EH (cell line): ENCODE measurements at regions not wholly inside any gene's neighbourhood (a gene's known extent, or its start where the extent isn't known, plus 50 kb on each side); places are given as distances from the start of the nearest gene placed in this dataset.
A peak's percentile ranks its signal among the peaks of the same experiment; 100 is the strongest.

Source experiments
- DNase-seq: peaks from one replicate; pipeline ENCODE4 v3.0.0-alpha.2; 2015; ENCODE audit warnings: low read depth

DNA sequence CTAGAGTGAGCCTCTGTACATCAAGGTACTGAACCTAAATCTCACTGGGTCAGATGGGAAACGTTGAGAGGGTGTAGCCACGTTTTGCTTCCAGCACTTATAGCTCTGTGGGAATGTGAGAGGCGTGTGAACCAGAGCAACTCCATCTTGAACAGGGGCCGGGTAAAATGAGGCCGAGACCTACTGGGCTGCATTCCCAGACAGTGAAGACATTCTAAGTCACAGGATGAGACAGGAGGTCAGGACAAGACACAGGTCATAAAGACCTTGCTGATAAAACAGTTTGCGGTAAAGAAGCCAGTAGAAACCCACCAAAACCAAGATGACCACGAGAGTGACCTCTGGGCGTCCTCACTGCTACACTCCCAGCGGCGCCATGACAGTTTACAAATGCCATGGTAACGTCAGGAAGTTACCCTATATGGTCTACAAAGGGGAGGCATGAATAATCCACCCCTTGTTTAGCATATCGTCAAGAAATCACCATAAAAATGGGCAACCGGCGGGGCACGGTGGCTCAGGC is 63.4 kb upstream of the NCOR2 start:
- peak; percentile 25 for DNase-seq

DNA sequence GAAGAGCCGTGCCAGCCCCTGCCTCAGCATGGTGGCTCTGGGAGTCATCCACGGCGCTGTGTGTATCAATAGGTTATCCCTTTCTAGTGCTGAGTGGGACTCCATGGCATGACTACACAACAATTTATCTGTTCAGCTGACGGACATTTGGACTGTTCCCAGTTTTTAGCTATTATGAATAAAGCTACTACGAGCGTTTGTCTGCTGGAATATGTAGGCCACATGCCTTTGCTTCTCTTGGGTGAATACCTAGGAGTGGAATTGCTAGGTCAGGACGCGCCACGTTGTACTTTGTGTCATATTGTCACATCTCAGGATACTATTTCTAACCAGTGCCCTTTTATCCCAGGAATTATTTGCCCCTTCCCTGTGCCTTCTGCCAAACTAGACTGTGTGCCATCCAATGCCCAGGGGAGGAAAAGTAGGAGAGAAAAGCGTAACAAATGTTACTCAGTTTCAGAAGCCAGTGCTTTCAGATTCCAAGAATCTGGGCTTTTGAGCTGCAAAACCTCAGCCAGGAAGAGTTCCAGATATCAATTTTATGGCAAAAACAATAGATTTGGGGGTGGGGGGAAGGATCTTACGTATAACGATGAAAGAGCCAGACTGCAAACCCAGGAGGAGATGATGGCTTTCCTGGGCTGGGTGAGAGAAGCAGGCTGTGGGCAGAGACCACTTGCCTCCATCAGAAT is 62.5 kb upstream of the NCOR2 start:
- no peak for DNase-seq

DNA sequence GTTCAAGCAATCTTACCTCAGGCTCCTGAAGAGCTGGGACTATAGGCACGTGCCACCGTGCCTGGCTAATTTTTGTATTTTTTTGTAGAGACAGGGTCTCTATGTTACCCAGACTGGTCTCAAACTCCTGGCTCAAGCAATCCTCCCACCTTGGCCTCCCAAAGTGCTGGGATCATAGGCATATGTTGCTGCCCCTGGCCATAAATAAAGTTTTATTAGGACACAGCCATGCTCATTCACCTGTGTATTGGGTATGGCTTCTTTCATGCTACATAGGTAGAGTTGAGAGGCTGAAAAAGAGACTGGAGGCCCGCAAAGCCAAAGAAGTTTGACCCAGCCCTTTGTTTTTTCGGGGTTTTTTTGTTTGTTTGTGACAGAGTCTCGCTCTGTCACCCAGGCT is 61.7 kb upstream of the NCOR2 start:
- DNase-seq = no peak

DNA sequence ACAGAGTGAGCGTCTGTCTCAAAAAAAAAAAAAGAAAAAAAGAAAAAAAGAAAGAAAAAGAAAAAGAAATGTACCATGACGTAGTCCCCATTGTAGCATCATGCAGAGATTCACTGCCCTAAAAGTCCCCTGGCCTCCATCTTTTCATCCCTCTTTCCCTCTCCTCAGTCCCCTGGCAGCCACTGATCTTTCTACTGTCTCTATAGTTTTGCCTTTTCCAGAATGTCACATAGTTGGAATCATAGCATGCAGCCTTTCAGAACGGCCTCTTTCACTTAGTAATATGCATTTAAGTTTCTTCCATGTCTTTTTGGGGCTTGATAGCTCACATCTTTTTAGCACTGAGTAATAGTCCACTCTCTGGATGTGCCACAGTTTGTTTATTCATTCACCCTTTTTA is 60.5 kb upstream of the NCOR2 start:
- no peak for DNase-seq

DNA sequence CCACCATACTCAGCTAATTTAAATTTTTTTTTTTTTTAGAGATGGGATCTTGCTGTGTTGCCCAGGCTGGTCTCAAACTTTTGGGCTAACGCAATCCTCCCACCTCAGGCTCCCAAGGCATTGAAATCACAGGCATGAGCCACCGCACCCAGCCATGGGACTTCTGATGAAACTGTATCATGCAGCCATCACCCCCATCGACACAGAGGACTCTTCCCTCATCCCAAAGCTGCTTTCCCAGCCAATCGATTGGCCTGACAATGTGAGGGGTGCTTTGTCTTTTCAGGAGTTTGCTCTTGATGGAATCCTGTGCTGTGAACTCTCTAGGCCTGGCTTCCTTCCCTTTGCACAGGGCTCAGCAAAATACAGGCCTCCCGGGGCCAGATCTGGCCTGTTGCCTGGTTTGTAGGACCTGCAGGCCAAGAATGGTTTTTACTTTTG is 59.6 kb upstream of the NCOR2 start:
- DNase-seq = peak; percentile 35

DNA sequence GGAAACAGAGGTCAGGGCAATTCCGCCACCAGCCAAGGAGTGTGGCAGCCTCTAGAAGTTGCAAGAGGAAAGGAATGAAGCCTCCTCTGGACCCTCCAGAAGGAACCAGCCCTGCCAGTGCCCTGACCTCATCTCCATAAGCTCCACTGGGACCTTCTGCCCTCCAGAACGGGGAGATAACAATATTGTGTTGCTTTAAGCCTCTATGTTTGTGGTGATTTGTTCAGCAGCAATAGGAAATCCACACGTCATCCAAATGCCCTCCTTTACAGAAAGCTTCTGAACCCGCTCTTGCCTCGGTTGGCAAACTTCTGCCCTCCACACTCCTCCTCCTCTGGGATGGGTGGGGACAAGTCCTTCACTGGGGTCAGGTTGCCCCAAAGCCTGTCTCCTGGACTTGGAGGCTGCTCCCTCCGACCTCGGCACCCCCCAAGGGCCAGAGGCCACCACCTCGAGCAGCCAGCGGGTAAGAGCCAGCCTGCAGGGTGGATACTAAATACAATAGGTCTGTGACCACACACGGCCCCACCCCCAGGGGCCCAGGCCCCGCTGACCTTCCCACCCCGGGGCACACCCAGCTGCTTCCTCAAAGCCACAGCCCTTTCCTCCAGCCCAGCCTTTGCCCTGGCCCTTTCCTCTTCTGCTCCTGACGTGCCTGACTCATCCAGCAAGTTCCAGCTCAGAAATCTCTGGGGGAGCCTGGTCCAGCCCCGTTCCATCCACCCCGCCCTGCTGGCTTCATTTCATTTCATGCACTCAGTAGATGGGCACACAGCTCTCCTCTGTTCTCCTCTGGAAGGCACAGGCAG is 58.7 kb upstream of the NCOR2 start:
- peak; percentile 76 for DNase-seq

DNA sequence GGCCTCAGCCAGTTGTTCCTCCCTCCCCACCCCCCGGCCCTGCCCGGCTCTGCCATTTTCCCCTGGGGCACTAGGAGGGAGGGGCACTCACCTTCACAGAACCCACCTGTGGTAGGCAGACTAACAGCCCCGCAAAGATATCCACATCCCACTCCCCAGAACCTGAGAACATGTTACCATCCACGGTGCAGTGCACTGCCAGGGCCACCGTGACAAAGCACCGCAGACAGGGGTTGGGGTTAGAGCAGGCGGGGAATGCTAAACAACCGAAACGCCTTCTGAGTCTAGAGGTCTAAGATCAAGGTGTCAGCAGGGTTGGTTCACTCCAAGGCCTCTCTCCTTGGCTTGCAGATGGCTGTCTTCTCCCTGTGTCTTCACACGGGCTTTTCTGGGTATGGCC is 57.4 kb upstream of the NCOR2 start:
- DNase-seq = no peak

DNA sequence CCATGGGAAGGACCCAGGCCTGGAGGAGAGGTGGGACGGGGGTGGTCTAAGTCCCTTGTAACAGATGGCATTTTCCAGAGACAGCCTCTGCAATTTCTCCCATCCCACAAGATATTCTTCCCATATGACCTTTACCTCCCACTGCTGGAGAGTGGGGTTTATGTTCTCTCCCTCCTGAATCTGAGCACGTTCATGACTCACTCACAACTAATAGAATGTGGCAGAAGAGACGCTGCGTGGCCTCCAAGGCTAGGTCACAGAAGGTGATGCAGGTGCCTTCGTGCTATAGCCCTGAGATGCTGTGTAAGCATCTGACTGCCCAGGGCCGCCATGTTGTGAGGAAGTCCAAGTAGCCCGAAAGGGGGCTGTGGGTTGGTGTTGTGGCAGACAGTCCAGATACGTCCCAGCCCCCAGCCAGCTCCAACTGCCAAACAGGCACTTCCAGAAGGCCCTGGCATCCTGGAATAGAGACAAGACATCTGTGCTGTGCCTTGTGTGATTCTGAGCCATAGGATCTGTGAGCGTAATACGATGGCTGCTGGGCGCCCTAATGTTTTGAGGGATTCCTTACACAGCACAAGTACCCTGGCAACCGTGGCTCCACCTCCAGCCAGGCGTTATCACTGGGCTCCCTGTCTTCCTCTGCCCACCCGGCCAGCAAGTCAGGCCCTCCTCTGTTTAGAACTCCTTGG is 56.1 kb upstream of the NCOR2 start:
- DNase-seq = no peak

DNA sequence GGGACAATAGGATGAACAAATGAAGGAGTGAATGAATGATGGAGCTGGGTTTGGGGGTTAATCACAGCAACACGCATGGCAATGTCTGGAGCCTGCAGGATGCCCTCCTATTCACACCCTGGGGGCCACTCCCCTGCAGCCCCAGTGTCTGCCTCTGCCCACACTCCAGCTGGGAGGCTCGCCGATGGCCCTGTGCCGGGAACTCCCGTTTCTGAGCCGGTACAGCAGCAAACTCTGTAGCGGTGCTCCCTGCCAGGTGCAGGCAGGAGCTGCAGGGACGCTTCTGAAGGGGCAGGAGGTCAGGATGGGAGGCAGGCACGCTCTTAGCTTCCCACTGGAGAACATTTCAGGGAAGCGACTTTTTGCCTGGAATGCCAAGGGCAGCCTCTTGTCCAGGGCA is 55.4 kb upstream of the NCOR2 start:
- no peak for DNase-seq

DNA sequence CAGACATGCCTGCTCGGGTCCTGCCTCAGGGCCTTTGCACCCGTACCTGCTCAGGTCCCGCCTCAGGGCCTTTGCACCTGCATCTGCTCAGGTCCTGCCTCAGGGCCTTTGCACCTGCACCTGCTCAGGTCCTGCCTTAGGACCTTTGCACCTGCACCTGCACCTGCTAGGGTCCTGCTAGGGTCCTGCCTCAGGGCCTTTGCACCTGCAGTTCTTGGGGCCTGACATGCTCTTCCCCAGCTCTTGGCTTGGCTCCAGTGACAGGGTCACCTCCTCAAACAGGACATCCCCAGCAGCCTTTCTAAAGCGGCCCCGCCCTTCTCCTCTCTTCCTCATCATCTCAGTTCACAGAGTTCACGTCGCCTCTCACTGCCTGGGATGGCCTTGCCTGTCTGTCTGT is 54.9 kb upstream of the NCOR2 start:
- no peak for DNase-seq

DNA sequence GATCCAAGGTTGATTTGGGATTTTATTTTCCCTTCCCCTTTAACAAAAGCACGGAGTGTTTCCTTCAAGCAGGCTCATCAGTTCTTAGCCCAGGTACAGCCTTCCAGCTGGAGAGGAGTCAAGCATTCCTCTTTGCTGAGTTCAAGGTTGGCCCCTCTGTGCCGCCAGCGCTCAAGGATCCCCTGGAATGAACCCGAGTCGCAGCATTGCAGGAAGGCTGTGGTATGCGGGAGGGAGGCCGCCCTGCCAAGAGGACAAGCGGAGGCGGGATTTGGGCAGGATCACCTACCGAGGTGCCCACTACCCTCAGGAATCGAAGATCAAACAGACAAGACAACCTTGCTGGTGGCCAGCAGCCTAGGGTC is 53.9 kb upstream of the NCOR2 start:
- DNase-seq = peak; percentile 69

DNA sequence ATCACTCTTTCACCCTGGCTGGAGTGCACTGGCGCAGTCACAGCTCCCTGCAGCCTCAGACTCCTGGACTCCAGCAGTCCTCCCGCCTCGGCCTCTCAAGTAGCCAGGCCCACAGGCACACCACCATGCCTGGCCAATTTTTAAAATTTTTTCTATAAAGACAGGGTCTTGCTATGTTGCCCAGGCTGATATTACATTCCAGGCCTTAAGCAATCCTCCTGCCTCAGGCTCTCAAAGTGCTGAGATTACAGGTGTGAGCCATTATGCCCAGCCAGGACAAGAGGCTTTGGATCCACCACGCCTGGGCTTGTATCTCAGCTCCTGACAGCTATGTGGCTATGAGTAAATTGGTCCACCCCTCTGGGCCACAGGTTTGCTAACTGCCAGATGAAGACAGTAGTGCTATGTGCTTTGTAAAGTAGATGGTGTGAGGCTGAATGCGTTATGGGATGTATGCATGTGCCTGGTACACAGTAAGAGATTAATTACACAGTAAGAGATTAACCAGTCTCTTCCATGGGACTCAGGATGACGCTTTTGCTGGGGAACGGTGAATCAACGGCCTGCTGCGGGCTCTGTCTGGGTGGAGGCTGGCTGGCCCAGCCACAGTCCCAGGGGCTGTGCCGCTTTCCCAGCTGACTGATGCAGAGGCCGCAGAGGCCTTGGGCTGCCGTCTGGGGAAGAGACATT is 53.3 kb upstream of the NCOR2 start:
- DNase-seq = peak; percentile 65

DNA sequence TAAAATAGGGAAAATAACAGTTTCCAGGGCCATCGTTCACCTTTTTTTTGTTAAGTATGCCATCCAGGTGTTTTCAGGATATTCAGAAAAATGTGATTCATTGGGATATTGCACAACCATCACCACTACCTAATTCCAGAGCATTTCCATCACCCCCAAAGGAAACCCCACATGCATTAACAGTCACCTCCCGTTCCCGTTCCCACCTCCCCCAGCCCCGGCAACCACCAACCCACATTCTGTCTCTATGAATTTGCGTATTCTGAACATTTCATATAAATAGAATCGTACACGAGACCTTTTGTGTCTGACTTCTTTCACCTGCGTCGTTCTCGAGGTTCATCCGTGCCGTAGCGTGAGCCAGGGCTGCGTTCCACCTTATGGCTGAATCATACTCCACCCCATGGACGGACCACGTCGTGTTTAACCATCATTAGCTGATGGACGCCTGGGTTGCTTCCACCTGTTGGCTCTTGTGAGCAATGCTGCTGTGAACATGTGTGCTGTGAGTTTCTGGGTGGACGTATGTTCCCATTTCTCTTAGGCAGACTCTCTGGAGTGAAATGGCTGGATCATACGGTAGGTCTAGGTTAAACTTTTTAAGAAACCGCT is 51.0 kb upstream of the NCOR2 start:
- DNase-seq = no peak

DNA sequence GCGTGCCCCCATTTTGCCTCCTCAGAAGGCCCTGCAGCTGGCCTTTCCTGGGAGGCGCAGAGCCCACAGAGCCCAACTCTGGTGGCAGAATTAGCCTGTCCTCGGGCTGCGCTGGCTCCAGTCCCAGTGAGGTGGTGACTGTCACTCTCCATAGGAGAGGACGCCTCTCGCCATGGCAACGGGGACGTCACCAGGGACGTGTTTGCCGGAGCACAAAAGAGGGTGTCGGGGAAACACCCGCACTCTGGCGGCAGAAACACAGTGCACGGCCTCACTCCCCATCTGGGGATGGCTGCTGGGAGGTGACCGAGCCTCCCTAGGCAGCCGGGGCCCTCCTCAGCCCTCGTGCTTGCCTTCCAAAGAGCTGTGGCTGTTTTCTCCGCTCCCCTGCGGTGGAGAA is 50.2 kb upstream of the NCOR2 start:
- no peak for DNase-seq
